ENCODE measurements at regions not wholly inside any gene's neighbourhood (a gene's known extent, or its start where the extent isn't known, plus 50 kb on each side); places are given as distances from the start of the nearest gene placed in this dataset.

DNA sequence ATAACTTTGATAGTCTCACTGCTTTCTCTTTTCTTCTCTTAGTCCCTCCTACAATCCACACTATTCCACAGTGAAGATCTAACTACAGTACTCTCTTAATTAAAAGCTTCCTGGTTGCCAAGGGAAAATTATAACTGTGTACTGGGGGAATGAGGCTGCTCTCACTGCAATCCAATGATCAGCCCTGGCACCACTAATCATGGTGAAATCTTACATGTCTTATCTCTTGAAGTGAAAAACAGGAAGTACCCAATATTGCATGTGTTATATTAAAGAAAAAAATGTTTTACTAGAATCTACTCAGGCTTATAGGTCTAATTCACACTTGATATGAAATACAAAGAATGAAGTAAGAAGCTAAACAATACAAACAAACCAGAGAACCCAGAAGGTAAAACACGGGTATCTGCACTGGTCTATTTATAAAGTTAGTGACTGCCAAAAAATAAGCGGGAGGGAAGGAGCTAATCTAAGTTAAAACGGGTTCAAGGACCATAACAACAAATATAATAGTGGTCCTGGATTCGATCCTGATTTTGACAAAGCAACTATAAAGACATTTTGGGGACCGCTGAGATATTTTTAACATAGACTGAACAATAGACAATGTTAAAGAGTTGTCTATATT lies 57.5 kb downstream of the RGS2 start:
- TF ChIP-seq POLR2AphosphoS5 (IDR thresholded peaks at IDR 0.05) (no peak), POLR2A (IDR thresholded peaks at IDR 0.05) (no peak)

Measured in upper lobe of left lung (tissue), 4 donors.